Neural cell (in vitro differentiated cells): ENCODE measurements at regions not wholly inside any gene's neighbourhood (a gene's known extent, or its start where the extent isn't known, plus 50 kb on each side); places are given as distances from the start of the nearest gene placed in this dataset.

ENCODE experiments used
- H2AFZ ChIP-seq: fragments of 200-600, 300-800 bp; sonication (generic), shearing (Covaris generic); 2 replicates; pipeline ENCODE4 v1.6.0; 2014; ENCODE audit warnings: low read depth, mild to moderate bottlenecking, antibody characterized with exemption, low read length, moderate library complexity
- H3F3A ChIP-seq: fragments of 200-600 bp; shearing (Covaris generic); 2 replicates; pipeline ENCODE4 v1.6.1; 2016; ENCODE audit warnings: mild to moderate bottlenecking, moderate library complexity, mixed read lengths, antibody characterized with exemption, low read length; ENCODE audit not compliant: insufficient read depth, poor library complexity, severe bottlenecking
- H3K27ac ChIP-seq: fragments of 200-600, 300-800 bp; sonication (generic), shearing (Covaris generic); 2 replicates; pipeline ENCODE4 v1.5.1; 2014; ENCODE audit warnings: mild to moderate bottlenecking, low read length, moderate library complexity
- H3K27me3 ChIP-seq: fragments of 300-800, 200-600 bp; sonication (generic), shearing (Covaris generic); 2 replicates; pipeline ENCODE4 v1.6.0; 2014; ENCODE audit warnings: mild to moderate bottlenecking, low read depth, low read length, moderate library complexity; ENCODE audit not compliant: insufficient read depth
- H3K36me3 ChIP-seq: fragments of 300-800, 200-600 bp; sonication (generic), shearing (Covaris generic); 2 replicates; pipeline ENCODE4 v1.5.1; 2014; ENCODE audit warnings: mild to moderate bottlenecking, antibody characterized with exemption, low read length, moderate library complexity; ENCODE audit not compliant: insufficient read depth
- H3K4me2 ChIP-seq: fragments of 300-800, 200-600 bp; sonication (generic), shearing (Covaris generic); 2 replicates; pipeline ENCODE4 v1.6.0; 2014; ENCODE audit warnings: mild to moderate bottlenecking, low read length
- H3K4me3 ChIP-seq: fragments of 300-800, 200-600 bp; sonication (generic), shearing (Covaris generic); 2 replicates; pipeline ENCODE4 v1.5.1; 2014; ENCODE audit warnings: mild to moderate bottlenecking, low read length, moderate library complexity
- H3K79me2 ChIP-seq: fragments of 200-600 bp; shearing (Covaris generic); replicated peaks from 2 replicates; pipeline ENCODE4 v1.6.0; 2014; ENCODE audit warnings: mild to moderate bottlenecking, low read length, moderate library complexity; ENCODE audit not compliant: insufficient read depth
- H3K9ac ChIP-seq: fragments of 300-800, 200-600 bp; sonication (generic), shearing (Covaris generic); 2 replicates; pipeline ENCODE4 v1.6.1; 2016; ENCODE audit warnings: mild to moderate bottlenecking, low read length, mixed read lengths
- H3K9me2 ChIP-seq: fragments of 200-600 bp; shearing (Covaris generic); 2 replicates; pipeline ENCODE4 v1.6.1; 2016; ENCODE audit warnings: mild to moderate bottlenecking, low read length, mixed read lengths; ENCODE audit not compliant: insufficient read depth
- H3K9me3 ChIP-seq: fragments of 200-600, 300-800 bp; sonication (generic), shearing (Covaris generic); 2 replicates; pipeline ENCODE4 v1.6.1; 2016; ENCODE audit warnings: mild to moderate bottlenecking, mixed run types, low read length, moderate library complexity, mixed read lengths
- H4K20me1 ChIP-seq: fragments of 200-600 bp; shearing (Covaris generic); 2 replicates; pipeline ENCODE4 v1.6.1; 2016; ENCODE audit warnings: mild to moderate bottlenecking, mixed run types; ENCODE audit not compliant: insufficient read depth
- CTCF ChIP-seq: fragments of 450-650 bp; IDR thresholded peaks from 2 replicates; pipeline ENCODE4 v1.5.1; 2014; ENCODE audit warnings: antibody characterized with exemption, mild to moderate bottlenecking, moderate library complexity; ENCODE audit not compliant: poor library complexity, severe bottlenecking
- EP300 ChIP-seq: fragments of 450-650 bp; conservative IDR thresholded peaks from 2 replicates; pipeline ENCODE4 v1.6.1; 2014; ENCODE audit warnings: antibody characterized with exemption, mild to moderate bottlenecking, moderate library complexity; ENCODE audit not compliant: poor library complexity, severe bottlenecking
- EZH2 ChIP-seq: fragments of 200-600, 300-800 bp; shearing (Covaris generic), sonication (generic); IDR thresholded peaks from 2 replicates; pipeline ENCODE4 v1.6.1; 2014; ENCODE audit warnings: antibody characterized with exemption, low read length, borderline replicate concordance, mild to moderate bottlenecking; ENCODE audit not compliant: insufficient read depth, poor library complexity, severe bottlenecking
- MXI1 ChIP-seq: fragments of 450-650 bp; conservative IDR thresholded peaks from 2 replicates; pipeline ENCODE4 v1.6.1; 2014; ENCODE audit warnings: antibody characterized with exemption, mild to moderate bottlenecking; ENCODE audit not compliant: poor library complexity, severe bottlenecking
- POLR2AphosphoS5 ChIP-seq: IDR thresholded peaks from 2 replicates; pipeline ENCODE4 v1.6.1; 2012
- RAD21 ChIP-seq: fragments of 450-650 bp; conservative IDR thresholded peaks from 2 replicates; pipeline ENCODE4 v1.6.1; 2014; ENCODE audit warnings: antibody characterized with exemption, mild to moderate bottlenecking, moderate library complexity
- REST ChIP-seq: IDR thresholded peaks from 2 replicates; pipeline ENCODE4 v1.6.1; 2012; ENCODE audit warnings: borderline replicate concordance
- SMC3 ChIP-seq: fragments of 450-650 bp; conservative IDR thresholded peaks from 2 replicates; pipeline ENCODE4 v1.6.1; 2014; ENCODE audit warnings: antibody characterized with exemption, mild to moderate bottlenecking, moderate library complexity; ENCODE audit not compliant: poor library complexity
- TAF1 ChIP-seq: IDR thresholded peaks from 2 replicates; pipeline ENCODE4 v1.6.1; 2012; ENCODE audit warnings: low read depth

GRCh38 chr10:130493446-130494145, 357.4 kb downstream of the GLRX3 start:
- Histone ChIP-seq H3K79me2 (no peaks in the 10 kb centered on the region), H3K36me3 (no peaks in the 10 kb centered on the region), H3K9me3 (no peaks in the 10 kb centered on the region), H3K27ac (no peak overlapping the region), H3K27me3 (peaks cover 11% of the 10 kb centered on the region), H3K4me2 (no peak overlapping the region), H3K9me2 (no peaks in the 10 kb centered on the region), H3F3A (no peaks in the 10 kb centered on the region), H2AFZ (no peak overlapping the region), H4K20me1 (no peaks in the 10 kb centered on the region), H3K4me3 (no peak overlapping the region), H3K9ac (no peak overlapping the region)
- TF ChIP-seq EZH2 = no peak
- TF ChIP-seq RAD21 = no peak
- TF ChIP-seq EP300 = no peak
- no peak for TF ChIP-seq CTCF
- no peak for TF ChIP-seq REST
- no peak for TF ChIP-seq TAF1

- no peak for TF ChIP-seq RAD21
- TF ChIP-seq EZH2 = no peak
- no peak for TF ChIP-seq TAF1
- TF ChIP-seq REST = no peak
- TF ChIP-seq SMC3 = no peak
- TF ChIP-seq EP300 = no peak
- no peak for TF ChIP-seq MXI1
- no peak for TF ChIP-seq POLR2AphosphoS5
- TF ChIP-seq CTCF = no peak
- H3K9ac ChIP-seq = no peak overlapping the region
- H3K9me3 ChIP-seq = no peaks in the 10 kb centered on the region
- H3K27ac ChIP-seq = no peak overlapping the region
- no peaks in the 10 kb centered on the region for H4K20me1 ChIP-seq
- no peaks in the 10 kb centered on the region for H3K79me2 ChIP-seq
- H2AFZ ChIP-seq = no peak overlapping the region
- no peaks in the 10 kb centered on the region for H3F3A ChIP-seq
- H3K4me2 ChIP-seq = no peak overlapping the region
- H3K9me2 ChIP-seq = no peaks in the 10 kb centered on the region
- no peak overlapping the region for H3K4me3 ChIP-seq
- no peaks in the 10 kb centered on the region for H3K36me3 ChIP-seq
- peaks cover 4% of the 10 kb centered on the region for H3K27me3 ChIP-seq
These were observed 359.1 kb downstream of the GLRX3 start for GRCh38 chr10:130495116-130495862.
